Esophagus mucosa (tissue), 1 donor: ENCODE measurements at regions not wholly inside any gene's neighbourhood (a gene's known extent, or its start where the extent isn't known, plus 50 kb on each side); places are given as distances from the start of the nearest gene placed in this dataset.
"Not testable (repeated sequence)": the region's sequence is repeated elsewhere in the genome, so short reads cannot be mapped to it uniquely, and the experiment has no call there.

Source experiments
- ATAC-seq: fragments of 200-7000 bp; cut with Tn5 transposase; one replicate; pipeline ENCODE4 v1.9.1; 2020
- donor health status: DM: yes; HTN: yes; CAD: no.

GRCh38 chr15:46879032-46879770 is 838.1 kb upstream of the SEMA6D start:
- ATAC-seq, result no peak

- no peak for ATAC-seq
Measured at GRCh38 chr15:46880791-46881190, 836.5 kb upstream of the SEMA6D start.

GRCh38 chr15:46892621-46893160 is 824.6 kb upstream of the SEMA6D start:
- ATAC-seq, result no peak

GRCh38 chr15:46894644-46895043 is 822.7 kb upstream of the SEMA6D start:
- no peak for ATAC-seq

GRCh38 chr15:46897266-46897665 is 820.0 kb upstream of the SEMA6D start:
- ATAC-seq, result no peak

- no peak for ATAC-seq
Measured at GRCh38 chr15:46901001-46901400, 816.3 kb upstream of the SEMA6D start.

GRCh38 chr15:46917721-46918252 is 799.5 kb upstream of the SEMA6D start:
- no peak for ATAC-seq

- no peak for ATAC-seq
Measured at GRCh38 chr15:46918462-46919140, 798.7 kb upstream of the SEMA6D start.

- no peak for ATAC-seq
Measured at GRCh38 chr15:46921891-46922290, 795.4 kb upstream of the SEMA6D start.

- ATAC-seq, result no peak
Measured at GRCh38 chr15:46930426-46930825, 786.9 kb upstream of the SEMA6D start.

GRCh38 chr15:46933332-46933731 is 784.0 kb upstream of the SEMA6D start:
- ATAC-seq, result no peak

GRCh38 chr15:46934851-46935250 is 782.5 kb upstream of the SEMA6D start:
- ATAC-seq, result no peak

- no peak for ATAC-seq
Measured at GRCh38 chr15:46938169-46938568, 779.1 kb upstream of the SEMA6D start.

- ATAC-seq, result no peak
Measured at GRCh38 chr15:46941241-46941640, 776.1 kb upstream of the SEMA6D start.

- ATAC-seq, result no peak
Measured at GRCh38 chr15:46946953-46947352, 770.4 kb upstream of the SEMA6D start.

GRCh38 chr15:46955576-46955975 is 761.7 kb upstream of the SEMA6D start:
- ATAC-seq, result no peak

GRCh38 chr15:46956456-46956855 is 760.8 kb upstream of the SEMA6D start:
- no peak for ATAC-seq

GRCh38 chr15:46956881-46957280 is 760.4 kb upstream of the SEMA6D start:
- ATAC-seq, result no peak

GRCh38 chr15:46960581-46960980 is 756.7 kb upstream of the SEMA6D start:
- ATAC-seq, result no peak

- ATAC-seq, result no peak
Measured at GRCh38 chr15:46961795-46962194, 755.5 kb upstream of the SEMA6D start.

GRCh38 chr15:46988055-46988454 is 729.2 kb upstream of the SEMA6D start:
- ATAC-seq, result not testable (repeated sequence)

GRCh38 chr15:46996359-46996758 is 720.9 kb upstream of the SEMA6D start:
- ATAC-seq, result no peak

- no peak for ATAC-seq
Measured at GRCh38 chr15:46997501-46997900, 719.8 kb upstream of the SEMA6D start.

- ATAC-seq, result no peak
Measured at GRCh38 chr15:47003568-47003967, 713.7 kb upstream of the SEMA6D start.
